GM21619 (cell line): ENCODE measurements at regions not wholly inside any gene's neighbourhood (a gene's known extent, or its start where the extent isn't known, plus 50 kb on each side); places are given as distances from the start of the nearest gene placed in this dataset.
"Not testable (repeated sequence)": the region's sequence is repeated elsewhere in the genome, so short reads cannot be mapped to it uniquely, and the experiment has no call there.

Experiments used
- ATAC-seq: cut with Tn5 transposase; IDR thresholded peaks from one replicate; pipeline ENCODE4 v1.9.1; 2021; ENCODE audit not compliant: unreplicated experiment

DNA sequence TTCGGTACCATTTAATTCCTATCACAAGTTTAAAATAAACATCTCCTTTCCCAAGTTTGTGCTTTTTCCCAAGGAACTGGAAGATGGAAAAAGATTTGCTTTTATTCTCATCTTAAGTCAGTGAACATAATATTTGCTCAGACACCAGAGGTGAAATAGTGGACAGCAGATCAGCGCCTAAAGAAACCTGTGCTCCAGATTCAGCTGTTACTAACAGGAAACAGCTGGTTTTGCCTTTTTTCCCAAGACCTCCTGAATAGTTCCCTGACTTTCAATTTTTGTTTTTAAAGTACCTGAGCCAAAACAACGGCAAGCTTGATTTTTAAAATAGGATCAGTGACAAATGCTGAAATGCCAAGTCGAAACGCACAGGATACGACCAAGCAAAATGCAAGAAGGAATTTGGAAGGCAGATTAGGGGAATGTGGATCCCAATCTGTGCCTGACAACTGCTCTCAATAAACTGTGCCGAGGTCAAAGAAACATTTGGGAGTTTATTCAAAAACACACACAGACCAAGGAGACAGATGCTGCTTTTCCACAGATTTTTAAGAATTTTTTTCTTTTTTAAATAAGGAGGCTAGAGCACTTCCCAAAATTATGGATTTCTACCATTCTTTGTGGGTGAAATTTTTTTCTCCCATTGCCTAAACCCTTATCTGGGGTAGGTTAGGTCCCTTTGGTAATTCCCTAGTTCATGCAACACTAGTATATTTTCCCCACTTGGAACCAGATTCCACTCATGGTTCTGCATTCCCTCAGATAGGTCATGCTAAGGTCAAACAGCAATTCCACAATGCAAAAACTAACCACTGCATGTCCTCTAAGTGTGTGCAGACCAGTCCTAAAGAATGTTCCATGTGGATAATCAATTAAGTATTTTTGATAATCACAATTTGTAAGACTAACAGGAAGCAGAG, 121.5 kb upstream of the PDE1A start:
- no peak for ATAC-seq

- no peak for ATAC-seq
Measured at GRCh38 chr2:182550234-182550633, 123.4 kb upstream of the PDE1A start.

DNA sequence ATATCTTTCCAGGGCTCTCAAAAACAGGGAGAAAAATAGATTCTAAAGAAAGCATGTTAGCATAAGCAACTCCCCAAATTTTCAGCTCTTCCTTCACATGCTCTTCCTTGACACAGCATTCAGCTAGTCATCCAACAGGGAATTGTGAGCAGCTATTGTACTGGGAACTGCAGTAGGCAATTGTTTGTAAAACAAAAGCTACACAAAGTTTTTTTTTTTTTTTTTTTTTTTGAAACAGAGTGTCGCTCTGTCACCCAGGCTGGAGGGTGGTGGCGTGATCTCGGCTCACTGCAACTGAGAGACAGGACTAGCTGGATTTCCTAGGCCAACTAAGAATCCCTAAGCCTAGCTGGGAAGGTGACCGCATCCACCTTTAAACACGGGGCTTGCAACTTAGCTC, 125.4 kb upstream of the PDE1A start:
- ATAC-seq: not testable (repeated sequence)

- ATAC-seq: not testable (repeated sequence)
Measured at GRCh38 chr2:182552785-182553184, 125.9 kb upstream of the PDE1A start.

GRCh38 chr2:182553483-182553882, 126.6 kb upstream of the PDE1A start:
- ATAC-seq: peak; percentile 99

DNA sequence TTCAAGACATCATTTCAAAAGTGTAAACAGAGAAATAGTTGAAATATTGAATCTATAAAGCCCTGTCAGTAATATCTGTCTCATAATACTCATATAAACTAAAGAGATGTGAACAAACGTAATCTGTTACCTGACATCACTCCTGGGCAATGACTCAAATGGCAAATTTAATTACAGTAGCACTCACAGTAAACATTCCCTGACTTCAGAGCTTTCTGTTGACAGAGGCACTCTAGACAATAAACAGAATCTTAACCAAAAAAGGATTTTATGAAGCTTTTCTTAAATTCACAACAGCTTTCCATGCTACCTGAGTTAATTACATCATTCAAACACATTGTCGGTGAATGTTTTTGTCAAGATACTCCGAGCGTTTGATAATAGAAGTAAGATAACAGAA, 128.1 kb upstream of the PDE1A start:
- ATAC-seq: no peak

- no peak for ATAC-seq
Measured at GRCh38 chr2:182558564-182558963, 131.7 kb upstream of the PDE1A start.

DNA sequence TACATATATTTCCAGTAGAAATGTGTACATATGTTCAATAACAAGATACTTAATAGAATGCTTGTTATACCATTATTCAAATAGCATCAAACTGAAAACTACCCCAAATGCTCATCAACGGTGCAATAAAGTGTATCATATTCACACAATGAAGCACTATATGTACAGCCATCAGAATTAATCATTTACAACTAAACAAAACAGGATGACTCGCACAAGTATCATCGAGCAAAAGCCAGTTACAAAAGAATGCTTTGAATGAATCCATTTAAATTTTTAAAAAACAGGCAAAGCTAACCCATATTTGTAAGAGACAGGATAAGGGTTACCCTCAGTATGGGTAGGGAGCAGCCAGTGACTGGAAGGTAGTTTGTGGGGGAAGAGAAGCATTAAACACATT, 132.8 kb upstream of the PDE1A start:
- no peak for ATAC-seq

DNA sequence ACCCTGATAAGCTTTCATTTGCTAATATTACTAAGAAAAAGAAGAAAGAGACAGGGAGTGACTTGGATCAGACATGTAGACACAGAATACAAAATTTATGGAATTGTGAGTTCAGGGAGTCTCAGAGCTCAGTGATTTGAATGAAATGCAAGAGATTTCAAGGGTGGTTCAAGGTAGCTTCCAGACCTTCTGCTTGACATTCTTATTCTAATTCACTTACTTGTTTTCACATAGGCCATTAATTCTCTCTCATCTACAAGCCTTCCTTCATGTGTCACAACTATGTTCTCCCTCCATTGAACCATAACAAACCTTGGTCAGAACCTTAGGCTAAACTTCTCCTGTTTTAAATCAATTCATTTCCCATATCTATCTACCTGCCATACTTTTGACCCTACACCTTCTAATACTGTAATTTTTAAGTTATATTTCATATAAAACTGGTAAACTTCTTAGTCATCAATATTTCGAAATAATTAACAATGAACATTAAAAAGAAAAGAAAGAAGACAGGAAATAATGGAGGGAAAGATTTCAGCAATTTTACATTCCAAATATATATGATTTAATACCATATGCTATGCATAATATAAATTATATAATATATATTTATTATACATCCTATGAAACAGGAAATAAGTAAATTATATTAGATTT, 139.2 kb upstream of the PDE1A start:
- no peak for ATAC-seq

DNA sequence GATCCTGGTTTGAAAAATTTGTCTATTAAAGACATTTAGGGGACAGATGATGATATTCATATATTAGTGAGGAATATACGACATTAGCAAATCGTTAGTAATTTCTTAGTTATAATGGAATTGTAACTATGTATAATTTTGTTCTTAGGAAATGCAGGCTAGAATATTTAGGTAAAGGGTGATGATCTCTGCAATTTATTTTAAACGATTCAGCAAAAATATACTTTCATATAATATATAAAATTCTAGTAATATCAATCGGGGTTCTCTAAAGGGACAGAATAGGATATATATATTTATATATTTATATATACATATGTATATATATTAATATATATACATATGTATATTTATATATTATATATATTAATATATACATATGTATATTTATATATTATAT, 142.5 kb upstream of the DNAJC10 start:
- no peak for ATAC-seq

DNA sequence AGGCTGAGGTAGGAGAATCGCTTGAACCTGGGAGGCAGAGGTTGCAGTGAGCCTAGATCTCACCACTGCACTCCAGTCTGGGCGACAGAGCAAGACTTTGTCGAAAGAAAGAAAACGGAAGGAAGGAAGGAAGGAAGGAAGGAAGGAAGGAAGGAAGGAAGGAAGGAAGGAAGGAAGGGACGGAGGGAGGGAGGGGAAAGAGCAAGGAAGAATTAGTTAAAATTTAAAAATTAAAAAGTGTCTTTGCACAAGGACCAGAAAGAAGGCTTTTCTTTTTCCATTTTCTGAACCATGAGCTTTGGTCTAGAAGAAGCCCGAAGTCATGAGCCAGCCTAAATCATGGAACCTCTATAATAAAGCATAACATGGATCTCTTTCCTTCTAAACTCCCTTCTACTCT, 138.2 kb upstream of the DNAJC10 start:
- no peak for ATAC-seq

DNA sequence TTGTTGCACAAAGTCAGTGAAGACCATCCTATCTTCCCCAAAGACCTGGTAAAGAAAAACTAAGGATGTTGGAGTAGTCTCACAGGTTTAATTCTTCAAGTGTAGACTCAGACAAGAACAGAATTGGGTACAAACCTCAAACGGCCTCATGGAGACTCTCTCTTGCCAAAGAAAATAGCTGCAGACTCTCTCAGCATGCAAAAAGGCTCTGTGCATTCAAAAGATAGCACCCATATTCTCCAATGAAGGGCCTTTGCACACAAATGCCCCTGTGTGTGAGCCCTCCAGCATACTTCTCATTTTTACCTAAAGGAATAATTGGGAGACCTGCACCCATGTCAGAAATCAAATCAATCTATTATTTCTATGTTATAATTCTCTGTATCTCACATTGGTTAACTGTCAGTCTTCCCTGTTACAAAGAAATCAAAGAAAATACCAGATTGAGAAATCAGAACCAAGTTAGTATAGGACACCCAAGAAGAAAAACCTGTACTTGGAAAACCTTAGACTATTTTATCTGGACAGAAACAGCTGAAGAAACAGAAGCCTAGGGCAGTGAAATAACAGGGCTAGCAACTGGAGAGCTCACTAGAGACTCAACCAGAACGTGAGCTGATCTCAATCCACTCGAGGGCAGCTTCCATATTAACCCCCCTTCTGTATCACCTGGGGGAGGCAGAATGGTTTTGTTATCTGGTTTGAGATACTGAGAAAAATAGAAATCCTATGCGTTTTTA, 134.7 kb upstream of the DNAJC10 start:
- no peak for ATAC-seq

DNA sequence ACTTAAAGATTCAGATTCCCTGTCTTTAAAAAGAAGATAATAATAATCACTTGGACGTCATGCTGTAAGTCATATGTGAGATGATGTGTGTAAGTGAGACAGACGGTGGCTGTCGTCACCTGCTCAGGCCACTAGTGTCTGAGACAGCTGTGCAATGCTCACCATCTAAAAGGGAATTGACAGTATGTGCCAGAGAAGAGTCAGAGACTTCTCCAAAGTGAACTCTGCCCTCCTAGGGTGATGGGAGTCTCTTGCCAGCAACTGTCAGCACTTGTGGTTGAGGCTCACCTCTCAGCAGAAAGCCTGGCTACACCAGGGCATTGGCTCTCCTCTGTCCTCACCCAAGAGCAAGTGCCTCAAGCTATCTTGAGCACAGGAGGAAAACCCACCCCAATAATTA, 131.6 kb upstream of the DNAJC10 start:
- ATAC-seq: no peak

GRCh38 chr2:182585001-182585400, 131.1 kb upstream of the DNAJC10 start:
- ATAC-seq: no peak

DNA sequence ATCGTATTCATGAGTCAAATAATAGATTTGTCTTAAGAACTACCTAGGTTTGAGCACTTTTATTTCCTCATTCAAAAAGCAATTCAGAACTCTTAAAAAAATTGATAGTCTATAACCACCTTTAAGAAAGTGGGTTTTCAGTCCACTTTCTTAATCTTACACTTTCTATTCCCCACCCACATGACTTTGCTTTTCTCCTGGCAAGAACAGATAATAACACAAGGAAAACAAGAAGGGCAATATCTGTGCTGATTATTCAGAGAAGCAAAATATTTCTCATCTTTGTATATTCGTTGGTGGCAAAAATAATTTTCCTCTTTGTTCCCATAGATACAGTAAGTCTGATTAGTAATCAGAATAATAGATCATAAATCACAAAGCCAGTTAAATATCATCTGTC, 130.6 kb upstream of the DNAJC10 start:
- no peak for ATAC-seq

DNA sequence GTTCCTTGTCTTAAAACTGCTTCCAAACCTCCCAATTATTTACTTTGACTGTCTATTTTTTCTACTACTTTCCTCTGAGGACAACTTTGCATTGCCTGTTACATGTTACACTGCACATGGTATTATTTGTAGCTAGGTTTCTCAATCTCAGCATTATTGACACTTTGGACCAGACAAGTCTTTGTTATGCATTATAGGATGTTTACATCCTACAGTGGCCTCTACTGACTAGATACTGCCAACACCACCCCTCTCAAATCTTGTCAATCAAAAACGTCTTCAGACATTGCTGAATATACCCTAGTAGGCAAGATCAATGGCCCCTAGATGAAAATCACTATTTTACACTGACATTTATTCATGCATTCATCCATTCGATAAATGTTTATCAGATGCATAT, 129.6 kb upstream of the DNAJC10 start:
- ATAC-seq: peak; percentile 73

- ATAC-seq: no peak
Measured at GRCh38 chr2:182587831-182588230, 128.2 kb upstream of the DNAJC10 start.

DNA sequence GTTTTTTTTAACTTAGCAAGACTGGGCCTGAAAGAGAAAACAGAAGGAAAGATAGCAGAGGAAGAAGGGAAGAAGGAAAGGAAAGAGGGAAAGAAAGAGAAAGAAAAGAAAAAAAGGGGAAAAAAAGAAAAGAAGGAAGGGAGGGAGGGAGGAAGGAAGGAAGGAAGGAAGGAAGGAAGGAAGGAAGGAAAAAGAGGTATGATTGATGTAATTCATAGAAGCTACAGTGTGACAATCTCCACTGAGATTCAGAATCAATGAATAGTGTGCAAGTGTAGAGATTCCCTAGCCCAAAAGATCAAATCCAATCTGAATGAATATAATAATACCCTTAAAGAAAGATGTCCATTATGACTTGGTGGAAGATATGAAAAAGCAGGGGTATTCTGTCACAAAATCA, 126.9 kb upstream of the DNAJC10 start:
- ATAC-seq: no peak

DNA sequence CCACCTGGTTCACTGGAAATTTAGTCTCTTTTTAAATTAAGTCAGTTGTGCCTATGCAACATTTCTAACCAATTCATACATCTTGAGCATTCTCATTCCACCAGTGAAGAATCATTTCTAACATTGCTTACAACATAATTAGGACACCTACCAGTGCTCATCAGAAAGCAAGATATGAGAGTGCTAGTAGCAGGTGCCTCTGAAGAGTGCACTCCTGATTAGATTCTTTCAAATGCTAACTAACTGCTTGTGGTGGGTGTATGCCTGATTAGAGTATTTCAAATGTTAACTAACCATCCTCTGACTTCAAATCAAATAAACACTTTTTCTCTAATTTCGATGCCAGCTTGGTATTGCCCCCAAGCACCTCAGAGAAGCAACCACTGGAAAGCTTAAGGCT, 124.3 kb upstream of the DNAJC10 start:
- ATAC-seq: no peak

GRCh38 chr2:182592691-182593393, 123.2 kb upstream of the DNAJC10 start:
- ATAC-seq: no peak

- ATAC-seq: no peak
Measured at GRCh38 chr2:182593394-182593975, 122.6 kb upstream of the DNAJC10 start.
